Common myeloid progenitor, CD34-positive (primary cell): ENCODE measurements at regions not wholly inside any gene's neighbourhood (a gene's known extent, or its start where the extent isn't known, plus 50 kb on each side); places are given as distances from the start of the nearest gene placed in this dataset.
"Not testable (repeated sequence)": the region's sequence is repeated elsewhere in the genome, so short reads cannot be mapped to it uniquely, and the experiment has no call there.

Experiments used
- CTCF ChIA-PET: fragments of 350-600 bp; sonication (Branson Sonifier 250); formaldehyde crosslinking; loops from one replicate; lab custom pipeline; 2021; ENCODE audit warnings: antibody characterized with exemption; lab: Charles Lee
- POLR2A ChIA-PET: fragments of 350-600 bp; sonication (Branson Sonifier 250); formaldehyde crosslinking; loops from one replicate; lab custom pipeline; 2021; ENCODE audit warnings: antibody characterized with exemption; lab: Charles Lee
- DNase-seq, 3 donors: peaks; one replicate each; pipeline versions ENCODE4 v3.0.0 to v3.0.0-alpha.2; 2013
- H3K27ac ChIP-seq, 2 experiments: 1 replicate in 1 of 2; 2 replicates in 1 of 2; pipeline ENCODE4 v1.7.0; 2013; ENCODE audit warnings: inconsistent platforms in 2 of 2, low read length in 2 of 2, mild to moderate bottlenecking in 2 of 2, low read depth in 1 of 2, moderate library complexity in 1 of 2; ENCODE audit not compliant: severe bottlenecking in 2 of 2, insufficient read depth in 1 of 2, poor library complexity in 1 of 2
- H3K27me3 ChIP-seq, 5 experiments: replicated peaks in 2 of 5; 1 replicate in 3 of 5; 2 replicates in 2 of 5; pipeline versions ENCODE4 v1.6.1 to v1.7.0; 2013; ENCODE audit warnings: low read length in 4 of 5, mild to moderate bottlenecking in 2 of 5, moderate library complexity in 2 of 5, inconsistent platforms in 1 of 5; ENCODE audit not compliant: insufficient read depth in 5 of 5, control insufficient read depth in 4 of 5
- H3K36me3 ChIP-seq, 4 experiments: 1 replicate in 2 of 4; 2 replicates in 2 of 4; pipeline versions ENCODE4 v1.6.1 to v1.7.0; 2013; ENCODE audit warnings: low read length in 3 of 4, control low read depth in 1 of 4, mild to moderate bottlenecking in 1 of 4; ENCODE audit not compliant: control insufficient read depth in 4 of 4, insufficient read depth in 4 of 4
- H3K4me1 ChIP-seq, 4 experiments: 1 replicate in 3 of 4; 2 replicates in 1 of 4; pipeline versions ENCODE4 v1.6.1 to v1.7.1; 2013; ENCODE audit warnings: low read length in 3 of 4, mild to moderate bottlenecking in 3 of 4, control low read depth in 1 of 4, inconsistent platforms in 1 of 4, moderate library complexity in 1 of 4; ENCODE audit not compliant: control insufficient read depth in 4 of 4, insufficient read depth in 4 of 4; ENCODE audit errors: control extremely low read depth in 1 of 4
- H3K4me3 ChIP-seq, 7 experiments: 1 replicate in 4 of 7; 2 replicates in 3 of 7; pipeline versions ENCODE4 v1.5.1 to v1.7.0; 2013; ENCODE audit warnings: mild to moderate bottlenecking in 7 of 7, low read length in 6 of 7, moderate library complexity in 6 of 7, inconsistent platforms in 2 of 7, low read depth in 2 of 7, control low read depth in 1 of 7; ENCODE audit not compliant: insufficient read depth in 4 of 7, control insufficient read depth in 1 of 7; ENCODE audit errors: extremely low read depth in 1 of 7
- H3K9me3 ChIP-seq, 5 experiments: 1 replicate in 4 of 5; 2 replicates in 1 of 5; pipeline versions ENCODE4 v1.6.1 to v1.7.1; 2013; ENCODE audit warnings: low read length in 4 of 5, mild to moderate bottlenecking in 2 of 5, inconsistent platforms in 1 of 5, low read depth in 1 of 5, moderate library complexity in 1 of 5; ENCODE audit not compliant: control insufficient read depth in 4 of 5, insufficient read depth in 2 of 5; ENCODE audit errors: control extremely low read depth in 1 of 5
- WGBS: methylation state at CpG from one replicate; pipeline ENCODE4 v1.1.5; 2013; ENCODE audit not compliant: insufficient coverage; 5-methylcytosine and 5-hydroxymethylcytosine counted together

- Histone ChIP-seq H3K27me3 (no peaks in the 10 kb centered on the region), H3K27ac (no peak overlapping the region), H3K36me3 (no peaks in the 10 kb centered on the region), H3K9me3 (peaks cover 0 to 6% (median 4%) of the 10 kb centered on the region in 5 experiments), H3K4me3 (no peak overlapping the region), H3K4me1 (no peaks in the 10 kb centered on the region)
- ChIA-PET POLR2A (no interaction called here), CTCF (no interaction called here)
- DNase-seq = no peak
- WGBS = no CpG with 5 or more reads among the region's 2 CpGs
Observed at GRCh38 chr5:24222876-24223275, 421.9 kb downstream of the CDH10 start.

GRCh38 chr5:24225051-24225450, 419.7 kb downstream of the CDH10 start:
- ChIA-PET POLR2A (no interaction called here), CTCF (no interaction called here)
- DNase-seq = no peak
- Histone ChIP-seq H3K4me3 (no peak overlapping the region), H3K9me3 (peaks cover 0 to 6% (median 4%) of the 10 kb centered on the region in 5 experiments), H3K27ac (no peak overlapping the region), H3K4me1 (no peaks in the 10 kb centered on the region), H3K27me3 (no peaks in the 10 kb centered on the region), H3K36me3 (no peaks in the 10 kb centered on the region)

GRCh38 chr5:24226479-24226878, 418.3 kb downstream of the CDH10 start:
- no peak overlapping the region for H3K4me3 ChIP-seq
- ChIA-PET CTCF (no interaction called here), POLR2A (no interaction called here)
- WGBS = 80% methylated on average over 1 of the region's 1 CpG
- H3K4me1 ChIP-seq = no peaks in the 10 kb centered on the region
- no peak overlapping the region for H3K27ac ChIP-seq
- no peak for DNase-seq
- H3K27me3 ChIP-seq = no peaks in the 10 kb centered on the region
- no peaks in the 10 kb centered on the region for H3K9me3 ChIP-seq
- no peaks in the 10 kb centered on the region for H3K36me3 ChIP-seq

- H3K27ac ChIP-seq, CTCF ChIA-PET, H3K4me3 ChIP-seq, H3K36me3 ChIP-seq, H3K4me1 ChIP-seq, H3K27me3 ChIP-seq, H3K9me3 ChIP-seq, POLR2A ChIA-PET, DNase-seq: not testable (repeated sequence)
- 97% methylated on average over 4 of the region's 5 CpGs for whole genome bisulfite sequencing
Observed at GRCh38 chr5:24227881-24228280, 416.9 kb downstream of the CDH10 start.

GRCh38 chr5:24232041-24232440, 412.7 kb downstream of the CDH10 start:
- Histone ChIP-seq H3K9me3 (no peaks in the 10 kb centered on the region), H3K4me1 (no peaks in the 10 kb centered on the region), H3K4me3 (no peak overlapping the region), H3K27ac (no peak overlapping the region), H3K27me3 (no peaks in the 10 kb centered on the region), H3K36me3 (no peaks in the 10 kb centered on the region)
- no CpG with 5 or more reads among the region's 1 CpG for WGBS
- ChIA-PET POLR2A (no interaction called here), CTCF (no interaction called here)
- DNase-seq = no peak

- Histone ChIP-seq H3K36me3 (no peaks in the 10 kb centered on the region), H3K9me3 (no peaks in the 10 kb centered on the region), H3K4me3 (no peak overlapping the region), H3K27me3 (no peaks in the 10 kb centered on the region), H3K27ac (no peak overlapping the region), H3K4me1 (no peaks in the 10 kb centered on the region)
- no peak for DNase-seq
- no CpG with 5 or more reads among the region's 4 CpGs for WGBS
- ChIA-PET CTCF (no interaction called here), POLR2A (no interaction called here)
Observed at GRCh38 chr5:24232929-24233498, 411.8 kb downstream of the CDH10 start.

GRCh38 chr5:24235946-24236345, 408.8 kb downstream of the CDH10 start:
- no peaks in the 10 kb centered on the region for H3K9me3 ChIP-seq
- DNase-seq = no peak
- CTCF ChIA-PET = no interaction called here
- no peak overlapping the region for H3K27ac ChIP-seq
- no peak overlapping the region for H3K4me3 ChIP-seq
- H3K4me1 ChIP-seq = no peaks in the 10 kb centered on the region
- 40% methylated on average over 1 of the region's 2 CpGs for WGBS
- no peaks in the 10 kb centered on the region for H3K27me3 ChIP-seq
- H3K36me3 ChIP-seq = no peaks in the 10 kb centered on the region
- POLR2A ChIA-PET = no interaction called here
